ENCODE measurements at regions not wholly inside any gene's neighbourhood (a gene's known extent, or its start where the extent isn't known, plus 50 kb on each side); places are given as distances from the start of the nearest gene placed in this dataset.
"Not testable (repeated sequence)": the region's sequence is repeated elsewhere in the genome, so short reads cannot be mapped to it uniquely, and the experiment has no call there.

DNA sequence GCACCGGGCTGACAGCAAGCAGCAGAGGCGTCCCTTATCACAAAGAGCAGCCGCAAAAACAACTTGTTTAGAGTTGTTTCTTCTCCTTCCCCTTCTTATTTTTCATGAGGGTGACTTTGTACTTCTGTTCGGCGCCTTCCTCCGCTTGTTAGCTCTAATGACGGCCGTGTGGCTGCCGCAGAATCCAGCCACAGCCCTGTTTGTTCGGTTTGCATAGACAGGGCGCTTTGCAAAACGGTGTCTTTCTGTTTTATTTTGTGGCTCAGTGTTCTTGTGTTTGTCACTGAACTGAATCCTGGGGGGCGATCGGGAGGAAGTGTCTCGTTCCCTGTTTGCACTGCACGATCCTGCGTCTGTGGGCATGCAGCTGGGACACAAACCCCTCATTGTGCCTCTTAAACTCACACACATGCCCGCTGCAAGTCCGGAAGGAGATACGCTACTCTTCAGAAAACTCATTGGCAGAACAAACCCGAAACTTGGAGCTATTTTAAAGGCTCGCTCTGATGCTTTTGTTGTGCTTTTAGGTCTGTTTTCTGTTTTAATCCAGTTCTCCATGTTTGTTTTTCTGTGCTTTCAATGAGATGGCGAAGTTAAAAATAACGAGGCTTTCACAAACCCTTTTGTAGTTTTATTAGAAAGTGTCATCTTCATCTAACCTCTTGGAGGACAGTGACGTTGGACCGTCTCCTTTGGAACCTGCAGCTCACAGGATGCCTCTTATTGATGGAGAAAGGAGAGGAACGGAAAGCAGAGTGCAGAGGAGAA lies 213.9 kb downstream of the IRX2 start:
- no peaks in the 10 kb centered on the region for H3K27me3 ChIP-seq (ENCODE audit: low read depth)
- no peak for DNase-seq
- H3K27ac ChIP-seq, result no peak overlapping the region
- TF ChIP-seq, protein P1, sequence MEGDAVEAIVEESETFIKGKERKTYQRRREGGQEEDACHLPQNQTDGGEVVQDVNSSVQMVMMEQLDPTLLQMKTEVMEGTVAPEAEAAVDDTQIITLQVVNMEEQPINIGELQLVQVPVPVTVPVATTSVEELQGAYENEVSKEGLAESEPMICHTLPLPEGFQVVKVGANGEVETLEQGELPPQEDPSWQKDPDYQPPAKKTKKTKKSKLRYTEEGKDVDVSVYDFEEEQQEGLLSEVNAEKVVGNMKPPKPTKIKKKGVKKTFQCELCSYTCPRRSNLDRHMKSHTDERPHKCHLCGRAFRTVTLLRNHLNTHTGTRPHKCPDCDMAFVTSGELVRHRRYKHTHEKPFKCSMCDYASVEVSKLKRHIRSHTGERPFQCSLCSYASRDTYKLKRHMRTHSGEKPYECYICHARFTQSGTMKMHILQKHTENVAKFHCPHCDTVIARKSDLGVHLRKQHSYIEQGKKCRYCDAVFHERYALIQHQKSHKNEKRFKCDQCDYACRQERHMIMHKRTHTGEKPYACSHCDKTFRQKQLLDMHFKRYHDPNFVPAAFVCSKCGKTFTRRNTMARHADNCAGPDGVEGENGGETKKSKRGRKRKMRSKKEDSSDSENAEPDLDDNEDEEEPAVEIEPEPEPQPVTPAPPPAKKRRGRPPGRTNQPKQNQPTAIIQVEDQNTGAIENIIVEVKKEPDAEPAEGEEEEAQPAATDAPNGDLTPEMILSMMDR (IDR thresholded peaks at IDR 0.05), result no peak
- no peaks in the 10 kb centered on the region for H3K36me3 ChIP-seq
- H3K4me3 ChIP-seq, result no peak overlapping the region
- no peak for ATAC-seq
- peaks cover 13% of the 10 kb centered on the region for H3K9me3 ChIP-seq
- no peaks in the 10 kb centered on the region for H3K4me1 ChIP-seq
- intact Hi-C loops (cut with DNase I), result no loop called here

DNA sequence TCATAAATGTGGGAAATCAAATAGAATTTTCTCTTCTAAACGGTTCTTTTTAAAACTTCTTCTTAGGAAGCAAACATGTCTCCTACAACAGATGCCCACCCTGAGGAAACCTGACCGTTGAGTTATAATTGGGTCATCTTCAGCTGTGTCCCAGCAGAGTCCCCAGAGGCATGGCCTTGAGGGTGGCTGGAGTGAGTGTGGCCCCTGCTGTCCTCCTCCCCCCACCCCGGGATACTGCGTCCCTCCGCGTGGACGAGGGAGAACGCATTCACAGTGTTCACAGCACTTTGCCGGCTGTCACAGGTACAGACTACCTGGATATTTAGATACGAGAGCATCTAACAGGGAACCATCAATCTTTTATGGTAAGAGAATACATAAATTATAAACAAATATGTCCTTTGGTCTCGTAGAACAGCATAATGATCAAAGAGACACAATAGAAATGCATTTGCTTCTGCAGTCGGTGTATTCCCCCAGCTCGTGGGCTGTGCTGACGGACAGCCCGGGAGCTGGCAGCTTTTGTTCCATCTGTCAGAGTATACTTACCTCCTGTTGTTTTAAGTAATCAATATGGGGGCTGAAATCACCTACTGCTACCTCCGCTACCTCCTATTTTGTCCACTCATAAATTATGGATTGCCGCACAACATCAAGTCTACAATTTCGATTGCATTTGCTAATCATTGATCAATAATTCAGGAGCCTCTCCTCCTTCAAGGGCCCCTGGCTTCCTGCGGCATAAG lies 214.7 kb downstream of the IRX2 start:
- H3K4me3 ChIP-seq, result no peak overlapping the region
- DNase-seq (no peak), ATAC-seq (no peak)
- no peaks in the 10 kb centered on the region for H3K36me3 ChIP-seq
- H3K27ac ChIP-seq, result no peak overlapping the region
- intact Hi-C loops (cut with DNase I), result no loop called here
- TF ChIP-seq, protein P1 (IDR thresholded peaks at IDR 0.05), result no peak
- H3K4me1 ChIP-seq, result no peaks in the 10 kb centered on the region
- H3K27me3 ChIP-seq (ENCODE audit: low read depth), result no peaks in the 10 kb centered on the region
- H3K9me3 ChIP-seq, result peaks cover 13% of the 10 kb centered on the region

- Histone ChIP-seq H3K36me3 (no peaks in the 10 kb centered on the region), H3K4me1 (no peaks in the 10 kb centered on the region), H3K4me3 (no peak overlapping the region), H3K27me3 (ENCODE audit: low read depth) (no peaks in the 10 kb centered on the region), H3K9me3 (peaks cover 13% of the 10 kb centered on the region), H3K27ac (no peak overlapping the region)
- TF ChIP-seq, protein P1 (IDR thresholded peaks at IDR 0.05), result no peak
- DNase-seq (no peak), ATAC-seq (no peak)
- intact Hi-C loops (cut with DNase I), result no loop called here
Measured at GRCh38 chr5:2534970-2535369, 216.5 kb downstream of the IRX2 start.

DNA sequence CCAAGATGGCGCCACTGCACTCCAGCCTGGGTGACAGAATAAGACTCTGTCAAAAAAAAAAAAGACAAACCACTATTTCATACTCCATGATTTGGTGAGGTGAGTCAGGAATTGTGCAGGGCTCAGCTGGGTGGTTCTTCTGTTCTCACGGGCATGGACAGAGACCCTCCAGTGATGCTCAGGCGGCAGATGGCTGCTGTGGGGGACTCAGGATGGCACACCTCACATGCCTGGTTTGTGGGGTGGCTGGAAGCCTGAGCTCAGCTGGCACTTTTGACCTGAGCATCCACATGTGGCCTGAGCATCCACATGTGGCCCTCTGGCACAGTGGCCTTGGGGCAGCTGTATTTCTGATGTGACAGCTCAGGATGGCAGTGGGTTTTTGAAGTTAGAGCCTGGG lies 217.2 kb downstream of the IRX2 start:
- no peaks in the 10 kb centered on the region for H3K27me3 ChIP-seq (ENCODE audit: low read depth)
- no peaks in the 10 kb centered on the region for H3K36me3 ChIP-seq
- peaks cover 13% of the 10 kb centered on the region for H3K9me3 ChIP-seq
- H3K4me3 ChIP-seq, result no peak overlapping the region
- no peak for ATAC-seq
- H3K27ac ChIP-seq, result no peak overlapping the region
- H3K4me1 ChIP-seq, result no peaks in the 10 kb centered on the region
- no peak for DNase-seq
- intact Hi-C loops (cut with DNase I), result no loop called here
- TF ChIP-seq, protein P1 (IDR thresholded peaks at IDR 0.05), result no peak

GRCh38 chr5:2533848-2534247 lies 217.6 kb downstream of the IRX2 start:
- H3K4me3 ChIP-seq, ATAC-seq, H3K4me1 ChIP-seq: not testable (repeated sequence)

DNA sequence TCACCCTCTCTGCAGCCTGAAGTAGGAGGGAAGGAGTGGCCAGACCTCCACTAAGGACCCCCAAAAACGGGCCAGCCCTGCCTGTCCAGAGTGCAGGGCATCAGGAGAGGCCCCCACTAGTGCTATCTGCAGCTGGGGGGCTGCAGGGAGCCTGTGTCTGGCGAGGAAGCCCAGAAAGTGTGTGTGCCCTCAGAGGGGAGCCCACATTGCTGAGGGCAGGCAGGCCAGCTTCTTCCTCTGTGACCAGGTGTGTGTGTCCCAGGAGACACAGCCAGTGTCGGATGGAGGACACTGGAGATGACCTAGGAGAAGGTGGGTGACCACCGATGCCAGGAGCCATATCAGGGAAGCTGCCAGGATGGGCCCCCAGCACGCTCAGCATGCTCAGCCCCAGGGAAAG lies 218.7 kb downstream of the IRX2 start:
- TF ChIP-seq, protein P1 (IDR thresholded peaks at IDR 0.05), result no peak
- Histone ChIP-seq H3K9me3 (peaks cover 13% of the 10 kb centered on the region), H3K27me3 (ENCODE audit: low read depth) (no peaks in the 10 kb centered on the region), H3K4me3 (no peak overlapping the region), H3K36me3 (no peaks in the 10 kb centered on the region), H3K27ac (no peak overlapping the region), H3K4me1 (no peaks in the 10 kb centered on the region)
- no peak for DNase-seq
- intact Hi-C loops (cut with DNase I), result no loop called here
- ATAC-seq, result no peak

More at GRCh38 chr5:2533848-2534247, 217.6 kb downstream of the IRX2 start:
- DNase-seq; H3K27me3 ChIP-seq (ENCODE audit: low read depth); intact Hi-C loops (cut with DNase I); H3K27ac ChIP-seq; H3K36me3 ChIP-seq: not testable (repeated sequence)
- H3K9me3 ChIP-seq, result peaks cover 13% of the 10 kb centered on the region

Data from lower lobe of right lung (tissue), 2 donors.